Prostate gland (tissue), 2 donors: ENCODE measurements at regions not wholly inside any gene's neighbourhood (a gene's known extent, or its start where the extent isn't known, plus 50 kb on each side); places are given as distances from the start of the nearest gene placed in this dataset.

Experiments
- POLR2A ChIP-seq: fragments of 450-650 bp; IDR thresholded peaks from one replicate; pipeline ENCODE4 v1.6.1; 2016; ENCODE audit warnings: antibody characterized with exemption, mild to moderate bottlenecking
- POLR2AphosphoS5 ChIP-seq: sonication (generic); formaldehyde crosslinking; IDR thresholded peaks from one replicate; pipeline ENCODE4 v1.6.1; 2017; ENCODE audit warnings: antibody characterized with exemption
- TF ChIP-seq, protein P1 (sequence below), 4 experiments: fragments of 200-600 bp in 2 of 4; fragments of 450-650 bp in 2 of 4; sonication (generic) in 2 of 4; IDR thresholded peaks; 1 replicate in 3 of 4; 2 replicates in 1 of 4; pipeline ENCODE4 v1.5.1; 2016 to 2019; ENCODE audit warnings: antibody characterized with exemption in 4 of 4, mild to moderate bottlenecking in 2 of 4, moderate library complexity in 2 of 4

DNA sequence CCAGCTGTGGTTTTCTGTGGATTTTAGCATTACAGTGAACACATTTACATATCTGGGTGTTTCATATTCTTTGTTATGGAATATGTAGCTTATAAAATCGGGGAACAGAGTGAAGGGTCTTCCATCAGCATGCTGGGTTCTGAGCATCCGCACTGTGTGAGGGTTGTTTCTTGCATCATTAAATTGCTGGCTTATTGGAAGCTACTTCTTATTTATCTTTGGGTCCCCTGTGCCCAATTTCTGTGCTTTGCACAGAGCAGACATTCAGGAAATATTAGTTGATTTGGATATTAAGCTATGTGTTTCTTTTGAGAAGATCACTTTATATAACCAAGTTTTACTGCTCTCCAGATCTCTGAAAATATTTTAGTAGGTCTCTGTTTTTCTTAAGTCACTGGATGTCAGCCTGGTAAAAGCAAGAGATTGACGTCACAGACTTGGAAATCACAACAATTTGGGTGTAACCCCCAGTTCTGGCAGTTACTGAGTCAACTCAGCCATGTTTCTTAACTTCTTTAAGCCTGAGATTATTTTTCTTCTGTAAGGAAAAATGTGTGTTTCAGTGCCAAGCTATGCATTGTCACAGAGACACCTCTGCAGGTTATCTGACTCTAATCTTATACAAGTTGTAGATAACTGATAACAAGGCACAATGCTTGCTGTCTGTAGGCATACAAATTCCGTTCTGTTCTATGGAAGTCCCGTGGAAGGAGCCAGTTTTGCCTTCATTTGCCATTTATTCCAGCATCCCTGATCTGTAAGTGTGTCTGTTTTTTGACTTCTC lies 258.3 kb upstream of the KAZN start:
- TF ChIP-seq POLR2A, result no peak
- TF ChIP-seq, protein P1, sequence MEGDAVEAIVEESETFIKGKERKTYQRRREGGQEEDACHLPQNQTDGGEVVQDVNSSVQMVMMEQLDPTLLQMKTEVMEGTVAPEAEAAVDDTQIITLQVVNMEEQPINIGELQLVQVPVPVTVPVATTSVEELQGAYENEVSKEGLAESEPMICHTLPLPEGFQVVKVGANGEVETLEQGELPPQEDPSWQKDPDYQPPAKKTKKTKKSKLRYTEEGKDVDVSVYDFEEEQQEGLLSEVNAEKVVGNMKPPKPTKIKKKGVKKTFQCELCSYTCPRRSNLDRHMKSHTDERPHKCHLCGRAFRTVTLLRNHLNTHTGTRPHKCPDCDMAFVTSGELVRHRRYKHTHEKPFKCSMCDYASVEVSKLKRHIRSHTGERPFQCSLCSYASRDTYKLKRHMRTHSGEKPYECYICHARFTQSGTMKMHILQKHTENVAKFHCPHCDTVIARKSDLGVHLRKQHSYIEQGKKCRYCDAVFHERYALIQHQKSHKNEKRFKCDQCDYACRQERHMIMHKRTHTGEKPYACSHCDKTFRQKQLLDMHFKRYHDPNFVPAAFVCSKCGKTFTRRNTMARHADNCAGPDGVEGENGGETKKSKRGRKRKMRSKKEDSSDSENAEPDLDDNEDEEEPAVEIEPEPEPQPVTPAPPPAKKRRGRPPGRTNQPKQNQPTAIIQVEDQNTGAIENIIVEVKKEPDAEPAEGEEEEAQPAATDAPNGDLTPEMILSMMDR (IDR thresholded peaks at IDR 0.05), result no peak
- no peak for TF ChIP-seq POLR2AphosphoS5
